ENCODE measurements at regions not wholly inside any gene's neighbourhood (a gene's known extent, or its start where the extent isn't known, plus 50 kb on each side); places are given as distances from the start of the nearest gene placed in this dataset.

DNA sequence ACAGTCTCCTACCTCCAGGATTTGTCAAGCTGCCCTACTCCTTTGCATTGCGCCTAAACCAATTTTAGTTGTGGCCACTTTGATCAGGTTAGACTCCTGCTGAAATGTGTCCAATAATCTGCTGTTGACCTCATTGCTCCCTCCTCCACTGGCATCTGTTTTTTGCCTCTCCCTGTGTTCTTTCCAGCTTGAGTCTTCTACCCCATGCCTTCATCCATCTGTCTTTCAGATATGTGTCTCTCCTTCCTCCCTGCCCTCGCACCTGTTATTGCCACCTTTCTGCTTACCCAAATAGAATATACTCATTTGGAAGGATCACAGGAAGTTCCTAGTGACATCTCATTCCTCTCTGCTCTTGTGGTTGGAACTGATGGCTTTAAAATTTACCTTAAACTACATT lies 366.6 kb upstream of the CLNK start:
- TF ChIP-seq, protein P1, sequence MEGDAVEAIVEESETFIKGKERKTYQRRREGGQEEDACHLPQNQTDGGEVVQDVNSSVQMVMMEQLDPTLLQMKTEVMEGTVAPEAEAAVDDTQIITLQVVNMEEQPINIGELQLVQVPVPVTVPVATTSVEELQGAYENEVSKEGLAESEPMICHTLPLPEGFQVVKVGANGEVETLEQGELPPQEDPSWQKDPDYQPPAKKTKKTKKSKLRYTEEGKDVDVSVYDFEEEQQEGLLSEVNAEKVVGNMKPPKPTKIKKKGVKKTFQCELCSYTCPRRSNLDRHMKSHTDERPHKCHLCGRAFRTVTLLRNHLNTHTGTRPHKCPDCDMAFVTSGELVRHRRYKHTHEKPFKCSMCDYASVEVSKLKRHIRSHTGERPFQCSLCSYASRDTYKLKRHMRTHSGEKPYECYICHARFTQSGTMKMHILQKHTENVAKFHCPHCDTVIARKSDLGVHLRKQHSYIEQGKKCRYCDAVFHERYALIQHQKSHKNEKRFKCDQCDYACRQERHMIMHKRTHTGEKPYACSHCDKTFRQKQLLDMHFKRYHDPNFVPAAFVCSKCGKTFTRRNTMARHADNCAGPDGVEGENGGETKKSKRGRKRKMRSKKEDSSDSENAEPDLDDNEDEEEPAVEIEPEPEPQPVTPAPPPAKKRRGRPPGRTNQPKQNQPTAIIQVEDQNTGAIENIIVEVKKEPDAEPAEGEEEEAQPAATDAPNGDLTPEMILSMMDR (IDR thresholded peaks at IDR 0.05) = no peak
- no peak for TF ChIP-seq POLR2A (IDR thresholded peaks at IDR 0.05)
